ENCODE measurements at regions not wholly inside any gene's neighbourhood (a gene's known extent, or its start where the extent isn't known, plus 50 kb on each side); places are given as distances from the start of the nearest gene placed in this dataset.
"Not testable (repeated sequence)": the region's sequence is repeated elsewhere in the genome, so short reads cannot be mapped to it uniquely, and the experiment has no call there.

DNA sequence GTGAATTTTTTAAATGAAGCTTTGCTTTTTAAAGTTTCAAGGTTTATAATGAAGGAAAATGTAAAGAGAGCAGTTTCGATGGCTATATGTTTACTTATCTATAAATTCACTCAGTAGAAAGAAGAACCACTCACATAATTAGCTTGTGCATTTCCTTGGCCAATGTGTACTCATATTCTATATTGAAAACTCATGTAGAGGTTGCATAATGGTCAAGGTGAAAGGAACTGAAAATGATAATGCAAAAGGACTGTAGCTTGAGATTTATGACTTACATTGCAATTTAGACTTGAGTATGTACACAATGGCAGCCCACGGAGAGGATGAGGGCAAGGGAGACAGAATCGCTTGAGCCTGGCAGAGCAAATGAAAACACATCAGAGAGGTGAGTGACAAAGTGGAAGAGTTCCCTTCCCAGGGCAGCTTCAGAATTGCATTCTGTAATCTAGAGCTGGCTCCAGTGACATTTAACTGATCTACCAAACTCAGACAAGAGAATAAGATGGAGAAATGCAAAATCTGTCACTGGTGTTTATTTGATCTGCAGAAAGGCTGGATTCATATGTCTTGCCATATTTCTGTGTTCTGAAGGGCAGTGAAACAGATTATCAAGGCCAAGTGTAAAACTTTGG is 191.8 kb downstream of the TMEM200A start:
- no peak for DNase-seq (ENCODE audit: low spot score)

DNA sequence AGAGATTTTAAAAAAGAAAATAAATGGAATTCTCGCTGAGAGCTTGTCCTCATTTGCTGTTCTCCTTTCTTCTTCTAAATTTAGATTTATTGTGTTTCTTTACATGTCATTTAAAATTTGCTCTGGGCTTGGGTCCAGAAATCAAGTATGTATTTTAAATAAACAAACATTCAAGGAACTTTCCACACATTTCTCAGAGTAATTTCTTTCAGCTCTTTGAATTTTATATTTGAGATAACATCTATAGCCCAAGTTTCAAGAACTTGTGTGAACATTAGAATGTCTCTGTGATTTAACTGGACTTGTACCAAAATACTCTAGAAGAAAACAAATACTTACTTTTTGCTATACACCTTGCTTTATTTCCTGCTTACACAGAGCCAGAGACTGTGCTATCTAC is 192.3 kb downstream of the TMEM200A start:
- DNase-seq (ENCODE audit: low spot score): no peak

DNA sequence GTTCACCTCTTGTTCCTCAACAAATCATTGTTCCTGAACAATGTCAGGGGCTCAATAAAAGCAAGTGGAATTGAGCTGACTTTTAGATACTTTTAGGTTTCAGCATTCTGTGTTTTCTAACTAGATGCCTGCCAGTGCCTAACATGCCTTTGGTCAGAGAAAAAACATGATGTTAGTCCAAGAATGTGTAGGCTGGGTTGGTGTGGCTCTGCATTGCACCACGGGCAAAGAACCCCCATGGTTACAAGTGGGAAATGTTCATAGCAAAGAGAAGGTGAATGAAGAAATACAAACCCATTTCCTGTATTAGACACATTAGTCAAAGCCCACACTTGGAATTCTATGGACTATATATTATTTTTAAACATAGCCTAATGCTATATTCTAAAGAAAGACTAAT is 193.3 kb downstream of the TMEM200A start:
- no peak for DNase-seq (ENCODE audit: low spot score)

DNA sequence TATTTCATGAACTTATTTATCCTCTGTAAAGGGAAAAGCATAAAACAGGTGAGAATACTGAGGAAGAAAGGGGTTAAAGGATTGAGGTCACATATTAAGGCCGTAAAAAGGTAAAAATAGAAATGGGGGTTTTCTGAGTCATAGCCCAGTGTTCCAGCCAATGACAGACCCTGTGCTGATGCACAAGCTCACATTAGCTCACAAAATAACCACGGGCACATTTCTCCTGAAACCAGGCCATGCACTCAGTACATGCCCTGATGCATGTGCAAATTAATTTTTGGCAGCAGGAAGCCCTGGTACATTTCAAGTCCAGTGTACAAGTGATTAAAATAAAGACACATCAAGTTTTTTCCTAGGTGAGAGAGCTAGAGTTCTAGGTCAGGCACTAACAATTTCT is 194.4 kb downstream of the TMEM200A start:
- no peak for DNase-seq (ENCODE audit: low spot score)

DNA sequence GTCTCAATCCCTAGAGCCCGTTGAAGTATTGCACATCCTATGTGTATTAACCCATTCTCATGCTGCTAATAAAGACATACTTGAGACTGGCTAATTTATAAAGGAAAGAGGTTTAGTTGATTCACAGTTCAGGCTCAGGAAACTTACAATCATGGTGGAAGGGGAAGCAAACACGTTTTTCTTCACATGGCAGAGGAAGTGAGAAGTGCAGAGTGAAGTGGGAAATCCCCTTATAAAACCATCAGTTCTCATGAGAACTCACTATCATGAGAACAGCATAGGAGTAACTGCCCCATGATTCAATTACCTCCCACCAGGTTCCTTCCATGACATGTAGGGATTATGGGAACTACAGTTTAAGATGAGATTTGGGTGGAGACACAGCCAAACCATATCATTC is 195.3 kb downstream of the TMEM200A start:
- not testable (repeated sequence) for DNase-seq (ENCODE audit: low spot score)

DNA sequence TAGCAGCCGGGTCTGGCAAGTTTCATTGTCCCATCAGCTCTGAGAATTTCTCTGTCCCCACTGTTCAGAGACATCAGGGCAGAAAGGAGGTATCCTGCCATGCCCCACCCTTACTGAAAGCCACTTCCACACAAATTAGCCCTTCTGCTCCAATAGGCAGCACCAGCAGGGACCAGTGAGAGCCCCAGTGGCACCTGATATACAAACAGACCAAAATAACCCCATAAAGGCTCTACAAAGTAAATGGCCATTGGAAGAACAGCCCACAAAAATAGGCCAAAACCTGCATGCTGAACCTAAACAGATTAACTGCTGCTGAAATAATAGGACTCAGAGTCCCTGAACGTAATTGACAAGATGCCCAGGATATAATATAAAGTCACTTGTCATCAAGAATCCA is 199.9 kb downstream of the TMEM200A start:
- DNase-seq (ENCODE audit: low spot score): no peak

DNA sequence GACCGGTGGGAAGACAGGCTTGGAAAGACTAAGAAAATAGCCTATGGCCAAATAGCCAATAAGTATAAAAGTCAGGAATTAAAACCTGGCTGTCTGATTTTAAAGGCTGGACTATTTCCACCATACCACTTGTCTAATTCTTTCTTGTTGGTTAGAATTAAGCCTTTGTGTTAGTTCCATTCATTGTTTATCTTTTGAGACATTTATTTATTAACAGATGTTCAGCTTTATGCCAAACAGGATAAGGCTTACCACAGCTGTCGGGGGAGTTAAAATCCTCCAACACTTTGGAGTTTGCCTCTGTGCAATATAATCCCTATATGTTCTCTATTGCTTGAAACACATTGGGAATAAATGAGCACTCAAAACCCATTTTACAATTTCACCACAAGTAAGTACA is 208.3 kb downstream of the TMEM200A start:
- no peak for DNase-seq (ENCODE audit: low spot score)

DNA sequence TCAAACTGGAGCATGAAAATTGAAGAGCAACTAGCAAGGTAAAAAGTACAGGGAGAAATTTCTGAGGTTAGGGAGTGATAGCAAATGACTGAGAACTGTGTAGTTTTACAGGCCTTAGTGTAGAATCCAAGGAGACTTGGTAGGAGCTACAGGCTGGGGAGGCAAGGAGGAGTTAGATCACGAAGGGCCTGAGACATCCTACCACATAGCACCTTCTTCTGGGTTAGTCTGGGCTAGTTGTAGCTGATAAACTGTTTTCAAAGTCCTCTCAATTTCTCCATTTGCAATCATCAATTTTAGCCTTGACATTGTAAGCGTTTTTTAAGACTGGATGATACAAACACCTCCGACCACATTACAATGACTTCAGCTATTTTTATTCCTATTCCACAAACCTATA is 209.7 kb downstream of the TMEM200A start:
- no peak for DNase-seq (ENCODE audit: low spot score)

DNA sequence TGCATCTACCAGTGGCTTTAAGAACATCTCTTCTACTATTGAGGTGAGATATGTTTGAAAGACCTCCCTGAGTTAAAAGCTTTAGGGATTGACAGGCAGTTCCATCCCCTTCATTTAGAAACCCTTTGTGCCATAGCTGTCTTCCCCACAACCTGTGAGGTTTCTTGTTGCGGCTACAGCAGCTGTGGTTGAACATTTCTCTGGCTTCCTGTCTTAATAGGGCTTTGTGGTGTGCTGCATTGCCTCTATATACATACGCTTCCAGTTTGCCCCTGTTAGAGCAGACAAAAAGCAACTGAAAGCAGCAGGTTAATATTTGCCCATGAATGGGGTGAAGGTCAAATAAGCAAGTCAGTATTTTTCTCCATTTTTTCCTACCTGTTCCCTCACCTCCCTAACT is 210.2 kb downstream of the TMEM200A start:
- no peak for DNase-seq (ENCODE audit: low spot score)

DNA sequence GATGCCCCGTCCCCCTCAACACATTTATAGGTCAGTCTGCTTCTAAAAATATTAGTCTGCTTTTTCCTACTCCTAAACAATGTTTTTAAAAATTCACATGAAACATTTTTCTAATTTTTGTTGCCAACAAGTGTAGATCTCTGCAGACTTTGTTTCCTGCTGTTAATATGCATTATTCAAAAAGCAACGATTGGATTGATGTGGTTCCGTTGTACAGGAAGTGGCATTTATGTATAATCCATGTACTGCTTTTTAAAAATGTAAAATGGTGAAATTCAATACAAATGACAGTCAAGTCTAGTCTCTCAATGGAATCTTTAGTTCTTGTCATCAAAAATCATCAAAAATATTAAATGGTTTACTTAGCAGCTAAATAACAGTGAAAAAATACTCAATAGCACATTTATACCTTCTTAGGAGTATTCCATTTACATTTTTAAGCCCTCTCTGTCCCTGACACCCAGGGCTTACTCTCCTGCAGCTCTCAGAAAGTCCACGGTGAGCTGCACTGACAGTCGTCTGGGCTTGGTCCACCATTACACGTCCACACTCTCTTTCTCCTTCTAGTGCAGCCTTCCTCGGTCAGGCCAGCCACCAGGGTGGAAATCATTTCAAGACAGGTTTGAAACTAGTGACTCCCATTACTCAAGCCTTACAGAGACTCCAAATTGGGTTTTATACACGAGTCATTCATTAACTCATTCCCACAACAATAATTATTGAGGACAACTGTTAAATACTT is 211.5 kb downstream of the TMEM200A start:
- no peak for DNase-seq (ENCODE audit: low spot score)

DNA sequence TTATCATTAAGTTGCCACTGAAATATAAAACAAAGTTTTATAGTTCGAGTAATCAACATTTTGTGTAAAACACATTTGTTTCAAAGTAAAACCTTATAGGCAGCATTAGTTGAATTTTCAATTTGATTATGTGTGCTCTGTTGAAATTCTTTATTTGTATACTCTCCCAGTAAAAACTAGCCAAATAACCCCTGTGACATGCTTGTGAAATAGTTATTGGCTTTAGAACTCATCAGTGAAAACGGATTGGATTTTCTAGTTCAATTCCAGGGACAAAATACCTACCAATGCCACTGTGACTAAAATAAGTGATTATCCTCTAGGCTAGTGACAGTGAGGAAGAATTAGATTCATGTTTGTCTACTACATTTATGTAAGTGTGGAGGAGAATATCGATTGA is 212.9 kb downstream of the TMEM200A start:
- DNase-seq (ENCODE audit: low spot score): peak; percentile 5

DNA sequence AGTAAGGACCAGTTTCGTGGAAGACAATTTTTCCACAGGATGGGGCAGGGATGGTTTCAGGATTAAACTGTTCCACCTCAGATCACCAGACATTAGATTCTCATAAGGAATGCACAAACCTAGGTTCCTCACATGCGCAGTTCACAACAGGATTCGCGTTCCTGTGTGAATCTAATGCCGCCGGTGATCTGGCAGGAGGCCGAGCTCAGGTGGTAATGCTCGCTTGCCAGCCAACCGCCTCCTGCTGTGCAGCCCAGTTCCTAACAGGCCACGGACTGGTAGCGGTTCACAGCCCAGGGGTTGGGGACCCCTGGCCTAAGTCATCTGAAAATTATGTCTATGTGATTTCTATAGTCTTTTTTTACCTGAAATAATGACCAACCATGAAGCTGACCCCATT is 217.5 kb downstream of the TMEM200A start:
- DNase-seq (ENCODE audit: low spot score): no peak

DNA sequence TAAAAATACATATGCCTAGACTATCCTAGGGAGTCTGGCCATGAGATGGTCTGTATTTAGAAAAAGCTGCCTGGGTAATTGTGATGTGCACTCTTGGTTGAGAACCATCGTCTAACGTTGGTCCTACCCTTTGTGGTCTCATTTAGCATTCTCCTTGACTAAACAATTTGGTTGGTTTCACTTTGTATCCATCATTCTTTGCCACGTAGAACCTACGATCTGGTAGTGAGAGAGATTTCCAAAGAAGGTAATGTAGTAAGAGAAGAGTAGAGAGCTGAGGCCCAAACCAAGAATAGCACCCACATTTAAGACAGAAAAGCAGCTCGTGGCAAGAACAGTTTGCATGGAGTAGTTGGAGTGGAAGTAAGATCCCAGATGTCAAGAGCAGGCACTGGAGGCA is 219.8 kb downstream of the TMEM200A start:
- DNase-seq (ENCODE audit: low spot score): no peak

DNA sequence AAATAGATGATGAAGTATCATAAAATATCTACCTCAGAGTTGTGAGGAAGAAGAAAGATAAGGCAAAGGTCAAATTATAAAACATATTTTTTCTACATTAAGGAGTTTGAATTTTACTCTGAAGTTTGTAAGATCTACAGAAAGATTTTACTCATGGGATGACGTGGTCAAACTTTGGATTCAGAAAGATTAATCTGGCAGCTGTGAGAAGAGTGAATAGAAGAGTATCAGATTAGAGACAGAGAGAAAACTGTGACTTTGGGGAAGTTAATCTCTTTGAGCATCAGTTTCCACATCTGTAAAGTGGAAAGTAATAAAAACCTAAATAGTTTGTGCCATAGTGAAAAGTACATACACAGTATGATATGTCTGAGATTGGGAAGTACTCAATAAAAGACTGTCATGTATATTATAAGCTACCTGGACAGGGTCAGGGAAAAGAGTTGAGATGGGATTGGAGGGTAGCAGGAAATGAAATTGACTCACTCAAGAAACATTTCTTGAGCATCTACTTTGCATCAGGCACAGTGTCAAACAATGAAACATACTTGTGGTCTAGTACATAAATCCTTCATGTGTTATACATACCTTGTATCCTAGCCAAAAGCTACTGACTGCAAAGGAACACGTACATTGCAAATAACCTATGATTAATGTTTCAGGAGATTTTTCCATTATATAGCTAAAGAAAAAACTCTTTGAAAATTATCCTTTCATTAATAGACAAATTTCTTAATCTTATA is 222.1 kb downstream of the TMEM200A start:
- DNase-seq (ENCODE audit: low spot score): no peak

DNA sequence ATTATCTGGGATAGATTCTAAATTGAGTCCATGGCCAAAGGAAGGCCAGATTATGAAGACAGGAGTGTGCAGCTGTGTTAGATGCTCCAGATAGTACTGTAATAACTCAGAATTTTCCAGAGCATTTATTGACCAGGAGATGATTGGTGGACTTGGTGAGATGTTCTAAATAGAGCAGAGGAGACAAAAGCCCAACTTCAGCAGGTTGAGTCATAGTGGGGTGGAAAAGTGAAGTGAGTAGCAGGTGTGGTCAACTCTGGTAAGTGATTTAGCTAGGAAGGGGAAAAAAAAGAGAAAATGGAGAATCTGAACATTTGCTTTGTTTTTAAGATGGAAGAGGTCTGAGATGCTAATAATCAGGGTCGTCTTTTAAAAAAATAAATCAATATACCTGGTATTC is 227.4 kb downstream of the TMEM200A start:
- no peak for DNase-seq (ENCODE audit: low spot score)

DNA sequence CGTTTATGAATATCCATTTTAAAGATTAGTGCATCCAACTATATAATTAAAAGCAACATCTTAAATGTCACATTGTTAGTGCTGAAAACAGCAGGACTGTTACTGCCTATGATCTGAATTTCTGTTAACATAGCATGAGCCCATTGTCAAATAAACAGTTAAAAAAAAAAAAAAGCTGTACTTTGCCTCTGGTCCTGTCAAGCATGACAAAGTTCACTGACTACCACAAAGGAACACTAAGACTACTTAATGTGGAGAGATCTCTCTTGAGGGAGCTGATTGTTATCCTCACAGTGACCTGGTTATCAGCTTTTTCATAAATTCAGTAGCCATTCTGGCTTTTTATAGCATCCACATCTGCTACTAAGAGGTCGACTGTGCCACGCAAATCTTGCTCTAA is 228.1 kb downstream of the TMEM200A start:
- no peak for DNase-seq (ENCODE audit: low spot score)

DNA sequence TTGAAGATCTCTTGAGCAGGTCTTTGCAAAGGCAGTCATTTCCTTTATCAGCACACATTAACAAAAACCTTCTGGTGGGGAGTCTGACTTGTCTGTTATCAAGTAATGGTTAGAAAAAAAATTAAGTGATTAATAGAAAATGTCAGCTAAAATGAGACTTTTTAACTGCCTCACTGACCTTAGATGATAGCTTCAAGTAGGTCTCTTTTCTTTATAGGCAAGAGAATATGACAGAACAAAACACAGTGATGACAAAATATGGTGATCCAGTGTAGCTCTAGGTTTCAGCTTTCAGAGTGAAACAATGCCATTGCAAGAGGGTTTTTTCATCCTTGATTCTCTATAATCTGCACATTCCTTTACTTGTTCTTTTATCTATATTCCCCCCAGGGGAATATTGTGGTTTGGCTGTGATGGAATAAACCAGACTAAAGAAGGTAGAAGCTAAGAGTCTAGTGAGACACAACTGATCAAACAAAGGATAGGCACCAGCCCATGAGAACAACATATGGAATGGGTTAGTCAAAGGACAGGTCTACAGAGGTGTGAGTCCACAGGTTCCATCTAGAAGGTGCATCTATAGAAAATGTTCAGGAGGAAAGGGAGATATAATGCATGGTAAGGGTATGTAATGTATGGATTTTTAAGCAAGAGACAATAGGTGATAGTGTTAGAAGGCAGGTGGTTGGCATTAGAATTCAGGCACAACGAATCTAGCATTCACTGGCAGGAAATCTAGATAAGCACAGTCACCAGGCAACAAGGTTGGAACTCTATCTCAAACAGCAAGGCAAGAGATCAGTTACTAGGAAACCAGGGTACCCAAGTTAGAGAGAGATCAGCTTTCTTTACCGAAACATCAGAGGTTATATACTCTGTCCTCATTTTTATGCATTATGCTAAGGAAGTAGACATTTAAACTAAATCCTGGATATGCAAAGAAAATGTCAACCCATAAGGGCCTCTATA is 228.9 kb upstream of the SMLR1 start:
- no peak for DNase-seq (ENCODE audit: low spot score)

DNA sequence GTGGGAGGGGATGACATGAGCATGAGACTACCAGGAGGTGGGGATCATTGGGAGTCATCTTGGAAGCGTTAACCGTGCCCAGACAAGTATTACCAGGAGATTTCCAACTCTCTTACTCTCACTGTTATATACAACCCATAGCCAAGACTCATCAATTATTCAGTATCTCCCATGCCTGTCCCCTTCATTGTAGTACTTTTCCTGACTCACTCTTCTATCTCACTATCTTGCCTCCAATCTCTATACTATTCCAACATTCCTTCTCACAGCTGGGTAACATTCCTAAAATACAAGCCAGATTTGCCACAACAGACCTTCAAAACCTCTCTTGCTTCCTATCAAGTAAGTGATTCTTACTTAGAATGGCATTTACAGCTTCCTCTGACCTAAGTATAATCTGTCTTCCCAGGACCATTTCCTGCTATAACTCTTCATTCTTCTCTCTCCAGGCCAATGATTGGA is 226.3 kb upstream of the SMLR1 start:
- no peak for DNase-seq (ENCODE audit: low spot score)

DNA sequence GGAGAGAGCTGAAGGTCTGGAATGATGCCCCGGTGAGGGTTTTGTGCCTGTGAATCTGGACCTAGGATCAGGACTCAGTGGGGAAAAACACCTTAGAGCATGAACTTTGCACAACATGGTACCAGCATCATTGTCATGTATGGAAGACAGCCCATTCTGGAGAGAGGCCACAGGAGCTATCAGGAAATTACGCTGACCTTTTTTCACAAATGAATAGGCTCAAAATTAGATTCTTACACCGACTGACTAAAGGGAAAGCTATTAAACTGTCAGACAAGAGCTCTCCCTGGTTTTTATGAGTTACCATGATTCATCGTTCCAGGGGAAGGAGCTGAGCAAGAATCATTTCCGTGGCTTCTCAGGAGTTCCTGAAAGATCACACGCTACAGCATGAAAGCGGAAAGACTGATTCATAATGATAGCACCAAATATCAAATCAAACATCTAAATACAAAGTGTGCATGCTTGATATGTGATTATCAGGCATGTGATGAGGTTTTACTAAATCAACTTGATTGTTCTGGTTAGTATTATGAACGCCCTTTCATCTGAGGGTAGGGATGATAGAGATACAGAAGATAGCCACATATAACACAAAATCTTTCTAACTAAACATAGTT is 224.9 kb upstream of the SMLR1 start:
- no peak for DNase-seq (ENCODE audit: low spot score)

DNA sequence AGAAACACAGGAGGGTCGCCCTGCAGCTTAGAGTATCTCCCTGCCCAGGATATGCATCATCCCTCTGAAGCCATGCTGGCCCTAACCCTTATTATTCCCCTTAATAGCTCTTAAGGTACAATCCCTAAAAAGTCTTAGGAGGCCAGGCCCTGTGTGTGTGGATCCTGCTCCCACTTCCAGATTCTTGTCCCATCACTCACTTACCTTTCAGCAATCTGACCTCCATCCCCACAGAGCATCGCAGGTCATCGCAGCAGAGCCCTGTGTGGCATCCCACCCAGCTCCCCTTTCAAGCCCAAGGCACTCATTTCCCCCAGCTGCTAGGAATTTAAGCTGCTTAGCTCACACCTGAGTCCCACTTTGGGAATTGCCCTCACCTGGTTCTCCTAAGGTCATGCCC is 223.8 kb upstream of the SMLR1 start:
- no peak for DNase-seq (ENCODE audit: low spot score)

DNA sequence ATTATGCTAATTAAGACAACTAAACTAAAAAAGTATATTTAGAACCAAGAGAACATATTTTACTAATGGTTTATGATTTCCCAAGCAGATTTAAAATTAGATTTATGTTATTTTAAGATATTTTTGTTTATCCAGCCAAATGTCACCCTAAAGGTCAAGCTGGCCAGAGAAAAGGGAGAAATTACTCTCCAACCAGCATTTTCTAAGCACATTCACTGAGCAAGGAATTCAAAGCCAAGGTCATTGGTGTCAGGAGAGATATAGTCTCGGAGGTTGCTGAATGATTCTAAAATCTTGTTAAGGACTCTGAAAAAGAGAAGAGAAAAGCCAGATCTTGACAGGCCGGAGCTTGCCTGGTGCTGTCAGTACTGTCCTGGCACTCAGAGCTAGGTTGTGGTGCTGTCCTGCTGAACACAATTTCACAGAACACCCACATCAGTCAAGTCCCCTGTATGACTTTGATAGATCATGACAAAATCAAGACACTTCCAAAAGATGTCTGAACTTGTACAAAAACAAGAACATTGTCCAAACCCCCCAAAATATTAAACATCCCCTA is 222.3 kb upstream of the SMLR1 start:
- no peak for DNase-seq (ENCODE audit: low spot score)

Measured in HuH-7 (cell line).